Sigmoid colon (tissue), 3 donors: ENCODE measurements at regions not wholly inside any gene's neighbourhood (a gene's known extent, or its start where the extent isn't known, plus 50 kb on each side); places are given as distances from the start of the nearest gene placed in this dataset.

Experiments
- CTCF ChIP-seq, 4 experiments: fragments of 450-650 bp in 3 of 4; fragments of 200-600 bp in 1 of 4; IDR thresholded peaks; one replicate each; pipeline ENCODE4 v1.5.1; 2016 to 2019; ENCODE audit warnings: antibody characterized with exemption in 4 of 4, mild to moderate bottlenecking in 3 of 4, moderate library complexity in 2 of 4
- POLR2A ChIP-seq, 2 donors: fragments of 450-650 bp; IDR thresholded peaks; one replicate each; pipeline ENCODE4 v1.6.1; 2016; ENCODE audit warnings: antibody characterized with exemption in 2 of 2, mild to moderate bottlenecking in 2 of 2, moderate library complexity in 2 of 2

- no peak for TF ChIP-seq CTCF (IDR thresholded peaks at IDR 0.05)
- TF ChIP-seq POLR2A (IDR thresholded peaks at IDR 0.05) = no peak
These were observed 51.7 kb upstream of the HSF2 start for GRCh38 chr6:122347751-122348150.
